DOHH2 (cell line): ENCODE measurements at regions not wholly inside any gene's neighbourhood (a gene's known extent, or its start where the extent isn't known, plus 50 kb on each side); places are given as distances from the start of the nearest gene placed in this dataset.
"Not testable (repeated sequence)": the region's sequence is repeated elsewhere in the genome, so short reads cannot be mapped to it uniquely, and the experiment has no call there.

ENCODE experiments used
- H3F3A ChIP-seq: fragments of 200-600 bp; sonication (generic), shearing (Covaris generic); 2 replicates; pipeline ENCODE4 v1.6.0; 2016; ENCODE audit warnings: antibody characterized with exemption, mild to moderate bottlenecking; ENCODE audit not compliant: control insufficient read depth, insufficient read depth
- H3K27ac ChIP-seq: fragments of 200-600 bp; sonication (generic); 2 replicates; pipeline ENCODE4 v1.5.1; 2014; ENCODE audit warnings: low read depth, mild to moderate bottlenecking, low read length, moderate library complexity
- H3K27me3 ChIP-seq: fragments of 200-600 bp; sonication (generic); 2 replicates; pipeline ENCODE4 v1.6.1; 2014; ENCODE audit warnings: mild to moderate bottlenecking, low read length, mixed read lengths; ENCODE audit not compliant: control insufficient read depth
- H3K36me3 ChIP-seq: fragments of 200-600 bp; sonication (generic); 2 replicates; pipeline ENCODE4 v1.6.1; 2014; ENCODE audit warnings: mild to moderate bottlenecking, low read length, moderate library complexity, mixed read lengths; ENCODE audit not compliant: control insufficient read depth
- H3K4me1 ChIP-seq: fragments of 200-600 bp; sonication (generic); 2 replicates; pipeline ENCODE4 v1.6.1; 2014; ENCODE audit warnings: mild to moderate bottlenecking, low read length, mixed read lengths; ENCODE audit not compliant: control insufficient read depth
- H3K4me2 ChIP-seq: fragments of 200-600 bp; sonication (generic); 2 replicates; pipeline ENCODE4 v1.6.0; 2014; ENCODE audit warnings: mild to moderate bottlenecking, low read length, moderate library complexity
- H3K4me3 ChIP-seq: fragments of 200-600 bp; sonication (generic); 2 replicates; pipeline ENCODE4 v1.5.1; 2014; ENCODE audit warnings: mild to moderate bottlenecking, low read length, mixed read lengths
- H3K79me2 ChIP-seq: fragments of 200-600 bp; sonication (generic); 2 replicates; pipeline ENCODE4 v1.6.1; 2014; ENCODE audit warnings: mild to moderate bottlenecking, low read length, mixed read lengths; ENCODE audit not compliant: control insufficient read depth
- H3K9me2 ChIP-seq: fragments of 200-600 bp; sonication (generic); replicated peaks from 2 replicates; pipeline ENCODE4 v1.6.1; 2014; ENCODE audit warnings: mild to moderate bottlenecking, low read length, mixed read lengths; ENCODE audit not compliant: control insufficient read depth
- H3K9me3 ChIP-seq: fragments of 200-600 bp; sonication (generic); 2 replicates; pipeline ENCODE4 v1.6.1; 2014; ENCODE audit warnings: antibody characterized with exemption, low read length, mixed read lengths; ENCODE audit not compliant: control insufficient read depth, insufficient read depth
- H4K20me1 ChIP-seq: fragments of 200-600 bp; sonication (generic); 2 replicates; pipeline ENCODE4 v1.6.0; 2014; ENCODE audit warnings: low read depth, mild to moderate bottlenecking, antibody characterized with exemption, low read length, moderate library complexity; ENCODE audit not compliant: control insufficient read depth, insufficient read depth
- EZH2phosphoT487 ChIP-seq: fragments of 200-600 bp; sonication (generic); IDR thresholded peaks from 2 replicates; pipeline ENCODE4 v1.6.1; 2017; ENCODE audit warnings: borderline replicate concordance, mild to moderate bottlenecking, antibody characterized with exemption, low read length, moderate library complexity, mixed read lengths
- TF ChIP-seq, protein P1 (sequence below): fragments of 200-600 bp; sonication (generic); IDR thresholded peaks from one replicate; pipeline ENCODE4 v1.5.1; 2014; ENCODE audit warnings: antibody characterized with exemption, mild to moderate bottlenecking, low read depth, low read length; ENCODE audit not compliant: poor library complexity, severe bottlenecking

DNA sequence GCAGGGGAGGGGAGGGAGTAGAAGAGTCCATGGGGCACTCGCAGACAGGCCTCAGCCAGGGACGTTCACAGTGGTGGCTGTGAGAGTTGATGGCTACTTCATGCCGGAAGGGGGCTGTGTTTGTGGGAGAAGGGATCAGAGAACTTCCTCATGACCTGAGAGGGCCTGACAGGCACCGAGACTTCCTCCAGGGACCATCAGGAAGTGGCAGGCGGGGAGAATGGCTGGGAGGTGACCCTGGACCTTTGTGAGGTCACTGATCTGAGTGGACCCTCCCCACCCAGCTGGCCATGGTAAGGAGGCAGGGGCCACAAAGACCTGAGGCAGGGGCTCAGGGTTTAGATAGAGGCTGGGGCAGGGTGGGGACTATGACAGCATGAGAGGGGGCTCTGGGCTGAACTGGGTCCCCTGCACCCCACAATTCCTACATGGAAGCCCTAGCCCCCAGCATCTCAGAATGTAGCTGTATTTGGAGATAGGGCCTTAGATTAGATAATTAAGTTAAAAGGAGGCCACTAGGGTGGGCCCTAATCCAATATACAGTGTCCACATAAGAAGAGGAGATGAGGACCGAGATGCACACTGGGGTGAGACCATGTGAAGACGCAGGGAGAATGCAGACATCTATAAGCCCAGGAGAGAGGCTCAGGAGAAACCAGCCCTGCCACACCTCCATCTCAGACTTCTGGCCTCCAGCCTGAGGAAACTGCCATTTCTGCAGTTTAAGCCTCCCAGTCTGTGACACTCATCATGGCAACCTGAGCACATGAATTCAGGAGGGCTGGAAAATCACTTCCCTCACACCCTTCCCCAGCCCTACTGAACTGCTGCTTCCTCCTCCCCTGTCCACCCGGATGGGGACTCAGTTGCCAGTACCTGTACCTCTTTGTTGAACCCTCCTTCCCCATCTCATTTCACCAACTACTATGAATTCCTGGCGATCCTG is 273.9 kb upstream of the ZNF32 start:
- Histone ChIP-seq H3K27ac (no peak overlapping the region), H3K79me2 (no peaks in the 10 kb centered on the region), H3K36me3 (no peaks in the 10 kb centered on the region), H3K27me3 (peaks cover 6% of the 10 kb centered on the region; the same call in 1 of the 2 replicates), H4K20me1 (no peaks in the 10 kb centered on the region), H3K4me1 (no peaks in the 10 kb centered on the region), H3K9me3 (no peaks in the 10 kb centered on the region), H3F3A (no peaks in the 10 kb centered on the region), H3K9me2 (no peaks in the 10 kb centered on the region), H3K4me3 (no peak overlapping the region), H3K4me2 (no peak overlapping the region)
- TF ChIP-seq EZH2phosphoT487: no peak
- TF ChIP-seq, protein P1, sequence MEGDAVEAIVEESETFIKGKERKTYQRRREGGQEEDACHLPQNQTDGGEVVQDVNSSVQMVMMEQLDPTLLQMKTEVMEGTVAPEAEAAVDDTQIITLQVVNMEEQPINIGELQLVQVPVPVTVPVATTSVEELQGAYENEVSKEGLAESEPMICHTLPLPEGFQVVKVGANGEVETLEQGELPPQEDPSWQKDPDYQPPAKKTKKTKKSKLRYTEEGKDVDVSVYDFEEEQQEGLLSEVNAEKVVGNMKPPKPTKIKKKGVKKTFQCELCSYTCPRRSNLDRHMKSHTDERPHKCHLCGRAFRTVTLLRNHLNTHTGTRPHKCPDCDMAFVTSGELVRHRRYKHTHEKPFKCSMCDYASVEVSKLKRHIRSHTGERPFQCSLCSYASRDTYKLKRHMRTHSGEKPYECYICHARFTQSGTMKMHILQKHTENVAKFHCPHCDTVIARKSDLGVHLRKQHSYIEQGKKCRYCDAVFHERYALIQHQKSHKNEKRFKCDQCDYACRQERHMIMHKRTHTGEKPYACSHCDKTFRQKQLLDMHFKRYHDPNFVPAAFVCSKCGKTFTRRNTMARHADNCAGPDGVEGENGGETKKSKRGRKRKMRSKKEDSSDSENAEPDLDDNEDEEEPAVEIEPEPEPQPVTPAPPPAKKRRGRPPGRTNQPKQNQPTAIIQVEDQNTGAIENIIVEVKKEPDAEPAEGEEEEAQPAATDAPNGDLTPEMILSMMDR: no peak

DNA sequence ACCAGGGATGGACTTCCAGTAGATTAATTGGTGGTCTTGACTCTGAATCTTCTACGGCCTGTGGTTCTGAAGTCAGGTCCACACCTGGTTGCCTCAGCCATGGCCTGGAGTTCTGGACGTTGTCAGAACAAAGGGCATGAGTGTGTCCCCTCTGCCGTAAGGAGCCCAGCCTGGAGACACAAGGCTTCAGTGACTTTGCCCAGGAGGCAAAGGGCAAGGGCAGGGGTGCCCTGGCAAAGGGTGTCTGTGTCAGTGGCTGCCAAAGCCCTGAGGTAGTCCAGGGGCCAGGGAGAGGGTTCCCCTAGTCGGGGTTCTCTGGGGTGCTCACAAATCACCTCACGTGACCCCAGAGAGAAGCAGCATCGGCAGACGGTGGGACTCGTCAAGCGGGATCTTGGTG is 273.2 kb upstream of the ZNF32 start:
- H3F3A ChIP-seq: no peaks in the 10 kb centered on the region
- no peak overlapping the region for H3K27ac ChIP-seq
- no peaks in the 10 kb centered on the region for H3K4me1 ChIP-seq
- no peaks in the 10 kb centered on the region for H4K20me1 ChIP-seq
- peaks cover 6% of the 10 kb centered on the region; the same call in 1 of the 2 replicates for H3K27me3 ChIP-seq
- H3K79me2 ChIP-seq: no peaks in the 10 kb centered on the region
- TF ChIP-seq, protein P1: no peak
- no peak for TF ChIP-seq EZH2phosphoT487
- no peak overlapping the region for H3K4me3 ChIP-seq
- H3K4me2 ChIP-seq: no peak overlapping the region
- no peaks in the 10 kb centered on the region for H3K9me3 ChIP-seq
- H3K36me3 ChIP-seq: no peaks in the 10 kb centered on the region
- H3K9me2 ChIP-seq: no peaks in the 10 kb centered on the region

DNA sequence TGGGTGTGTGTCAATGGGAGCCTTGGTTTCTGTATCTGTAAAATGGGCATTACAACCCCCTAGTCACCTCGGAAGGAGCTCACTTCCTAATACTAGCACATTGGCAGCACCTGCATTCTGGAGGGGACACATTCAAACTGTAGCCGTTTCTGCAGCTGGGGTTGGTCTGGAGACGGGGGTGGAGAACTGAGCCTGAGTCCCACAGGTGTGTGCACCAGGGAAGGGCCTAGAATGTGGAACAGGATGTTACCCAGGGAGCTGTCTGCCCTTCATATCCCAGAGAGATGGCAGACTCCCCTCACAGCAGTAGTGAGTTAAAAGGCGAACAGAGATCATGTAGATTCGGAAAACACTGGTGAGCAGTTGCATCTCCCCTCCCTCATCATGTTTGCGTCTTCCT is 272.8 kb upstream of the ZNF32 start:
- Histone ChIP-seq H3K27me3 (peaks cover 6% of the 10 kb centered on the region; the same call in 1 of the 2 replicates), H3F3A (no peaks in the 10 kb centered on the region), H3K9me3 (no peaks in the 10 kb centered on the region)

GRCh38 chr10:43920236-43920758 is 271.6 kb upstream of the ZNF32 start:
- not testable (repeated sequence) for H3K27me3 ChIP-seq, H3F3A ChIP-seq, H3K4me2 ChIP-seq, H3K27ac ChIP-seq, H3K9me3 ChIP-seq, H4K20me1 ChIP-seq, H3K79me2 ChIP-seq, H3K4me1 ChIP-seq, H3K4me3 ChIP-seq, H3K9me2 ChIP-seq, H3K36me3 ChIP-seq

More for the DNA sequence above, 272.8 kb upstream of the ZNF32 start:
- Histone ChIP-seq H3K79me2 (no peaks in the 10 kb centered on the region), H3K4me2 (no peak overlapping the region), H3K9me2 (no peaks in the 10 kb centered on the region), H3K36me3 (no peaks in the 10 kb centered on the region), H4K20me1 (no peaks in the 10 kb centered on the region), H3K4me1 (no peaks in the 10 kb centered on the region), H3K4me3 (no peak overlapping the region), H3K27ac (no peak overlapping the region)
- TF ChIP-seq, protein P1: no peak
- no peak for TF ChIP-seq EZH2phosphoT487
